Neural progenitor cell (in vitro differentiated cells): ENCODE measurements at regions not wholly inside any gene's neighbourhood (a gene's known extent, or its start where the extent isn't known, plus 50 kb on each side); places are given as distances from the start of the nearest gene placed in this dataset.

Experiments used
- DNase-seq: peaks from one replicate; pipeline ENCODE4 v3.0.0-alpha.2; 2016; ENCODE audit warnings: low spot score
- H2AFZ ChIP-seq: fragments of 200-600 bp; sonication (generic); replicated peaks from 2 replicates; pipeline ENCODE4 v1.6.1; 2016; ENCODE audit warnings: antibody characterized with exemption
- H3F3A ChIP-seq: fragments of 200-600 bp; sonication (generic); 2 replicates; pipeline ENCODE4 v1.6.1; 2016; ENCODE audit warnings: antibody characterized with exemption, low read depth
- H3K27ac ChIP-seq: fragments of 200-600 bp; sonication (generic); 2 replicates; pipeline ENCODE4 v1.5.1; 2016; ENCODE audit warnings: mild to moderate bottlenecking
- H3K27me3 ChIP-seq: fragments of 200-600 bp; sonication (generic); 2 replicates; pipeline ENCODE4 v1.6.1; 2016; ENCODE audit warnings: mild to moderate bottlenecking, moderate library complexity
- H3K36me3 ChIP-seq: fragments of 200-600 bp; sonication (generic); 2 replicates; pipeline ENCODE4 v1.5.1; 2016
- H3K4me1 ChIP-seq: fragments of 200-600 bp; sonication (generic); 2 replicates; pipeline ENCODE4 v1.6.1; 2016; ENCODE audit warnings: mixed run types
- H3K4me2 ChIP-seq: fragments of 200-600 bp; sonication (generic); 2 replicates; pipeline ENCODE4 v1.6.1; 2016
- H3K4me3 ChIP-seq: fragments of 200-600 bp; sonication (generic); 2 replicates; pipeline ENCODE4 v1.5.1; 2016
- H3K79me2 ChIP-seq: fragments of 200-600 bp; sonication (generic); 2 replicates; pipeline ENCODE4 v1.6.1; 2016; ENCODE audit warnings: low read depth
- H3K9ac ChIP-seq: fragments of 200-600 bp; sonication (generic); 2 replicates; pipeline ENCODE4 v1.6.1; 2016
- H3K9me3 ChIP-seq: fragments of 200-600 bp; sonication (generic); 2 replicates; pipeline ENCODE4 v1.5.1; 2016; ENCODE audit warnings: low read depth
- H4K20me1 ChIP-seq: fragments of 200-600 bp; sonication (generic); 2 replicates; pipeline ENCODE4 v1.6.1; 2016; ENCODE audit warnings: low read depth
- H3K27ac Mint-ChIP-seq: 3 replicates; pipeline ENCODE4 v1.8.0; 2021; ENCODE audit warnings: mixed read lengths
- H3K27me3 Mint-ChIP-seq: 2 replicates; pipeline ENCODE4 v1.8.0; 2022; ENCODE audit warnings: low read depth, mild to moderate bottlenecking, inconsistent platforms, moderate library complexity, mixed read lengths; ENCODE audit not compliant: insufficient read depth
- H3K36me3 Mint-ChIP-seq: 3 replicates; pipeline ENCODE4 v1.8.0; 2021; ENCODE audit warnings: mixed read lengths
- H3K4me1 Mint-ChIP-seq: 3 replicates; pipeline ENCODE4 v1.8.0; 2021; ENCODE audit warnings: mixed read lengths
- H3K4me3 Mint-ChIP-seq: 3 replicates; pipeline ENCODE4 v1.8.0; 2021; ENCODE audit warnings: mild to moderate bottlenecking, moderate library complexity, mixed read lengths
- H3K9me3 Mint-ChIP-seq: 3 replicates; pipeline ENCODE4 v1.8.0; 2020; ENCODE audit warnings: mixed read lengths
- EZH2 ChIP-seq: fragments of 200-600 bp; sonication (generic); IDR thresholded peaks from 2 replicates; pipeline ENCODE4 v1.6.1; 2017; ENCODE audit warnings: antibody characterized with exemption, mild to moderate bottlenecking, moderate library complexity
- EZH2phosphoT487 ChIP-seq: fragments of 200-600 bp; sonication (generic); IDR thresholded peaks from 2 replicates; pipeline ENCODE4 v1.6.1; 2017; ENCODE audit warnings: antibody characterized with exemption
- TF ChIP-seq, protein P1 (sequence below): fragments of 200-600 bp; sonication (generic); IDR thresholded peaks from 2 replicates; pipeline ENCODE4 v1.5.1; 2017; ENCODE audit warnings: antibody characterized with exemption, mild to moderate bottlenecking

DNA sequence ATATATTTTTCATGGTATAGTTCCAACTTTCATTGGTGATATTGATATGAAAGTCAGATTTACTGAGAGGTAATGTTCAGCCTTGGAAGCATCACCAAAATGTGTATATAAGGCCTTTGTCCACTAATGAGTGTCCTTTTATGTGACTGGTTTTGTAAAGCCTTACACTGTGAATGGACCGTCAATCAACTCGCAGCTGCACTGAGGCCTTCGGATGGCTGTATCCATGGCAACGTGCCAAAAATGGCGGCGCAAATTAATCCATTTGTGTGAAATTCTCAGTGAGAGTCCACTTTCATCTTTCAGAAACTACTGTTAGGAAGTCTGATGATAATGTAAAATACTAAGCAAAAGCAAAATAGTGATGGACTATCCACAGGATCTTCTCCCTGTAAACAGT lies 131.7 kb downstream of the SPCS3 start:
- H4K20me1 ChIP-seq: no peaks in the 10 kb centered on the region
- peaks cover 1% of the 10 kb centered on the region for H3K27me3 Mint-ChIP-seq
- peak overlapping the region; percentile 85 for H3K27ac Mint-ChIP-seq
- H3F3A ChIP-seq: no peaks in the 10 kb centered on the region
- peak overlapping the region; percentile 53 for H3K4me2 ChIP-seq
- H3K27me3 ChIP-seq: no peaks in the 10 kb centered on the region
- no peaks in the 10 kb centered on the region for H3K79me2 ChIP-seq
- peak overlapping the region; percentile 15 for H3K4me3 Mint-ChIP-seq
- H3K36me3 ChIP-seq: no peaks in the 10 kb centered on the region
- TF ChIP-seq, protein P1, sequence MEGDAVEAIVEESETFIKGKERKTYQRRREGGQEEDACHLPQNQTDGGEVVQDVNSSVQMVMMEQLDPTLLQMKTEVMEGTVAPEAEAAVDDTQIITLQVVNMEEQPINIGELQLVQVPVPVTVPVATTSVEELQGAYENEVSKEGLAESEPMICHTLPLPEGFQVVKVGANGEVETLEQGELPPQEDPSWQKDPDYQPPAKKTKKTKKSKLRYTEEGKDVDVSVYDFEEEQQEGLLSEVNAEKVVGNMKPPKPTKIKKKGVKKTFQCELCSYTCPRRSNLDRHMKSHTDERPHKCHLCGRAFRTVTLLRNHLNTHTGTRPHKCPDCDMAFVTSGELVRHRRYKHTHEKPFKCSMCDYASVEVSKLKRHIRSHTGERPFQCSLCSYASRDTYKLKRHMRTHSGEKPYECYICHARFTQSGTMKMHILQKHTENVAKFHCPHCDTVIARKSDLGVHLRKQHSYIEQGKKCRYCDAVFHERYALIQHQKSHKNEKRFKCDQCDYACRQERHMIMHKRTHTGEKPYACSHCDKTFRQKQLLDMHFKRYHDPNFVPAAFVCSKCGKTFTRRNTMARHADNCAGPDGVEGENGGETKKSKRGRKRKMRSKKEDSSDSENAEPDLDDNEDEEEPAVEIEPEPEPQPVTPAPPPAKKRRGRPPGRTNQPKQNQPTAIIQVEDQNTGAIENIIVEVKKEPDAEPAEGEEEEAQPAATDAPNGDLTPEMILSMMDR: no peak
- no peak for TF ChIP-seq EZH2
- no peak for TF ChIP-seq EZH2phosphoT487
- no peak overlapping the region for H3K9ac ChIP-seq
- peaks cover 3% of the 10 kb centered on the region for H3K36me3 Mint-ChIP-seq
- peaks cover 16% of the 10 kb centered on the region for H3K9me3 Mint-ChIP-seq
- peak; percentile 70 for DNase-seq
- H3K4me3 ChIP-seq: no peak overlapping the region
- H2AFZ ChIP-seq: no peak overlapping the region
- H3K4me1 ChIP-seq: peaks cover 26% of the 10 kb centered on the region
- H3K4me1 Mint-ChIP-seq: peaks cover 36% of the 10 kb centered on the region
- no peaks in the 10 kb centered on the region for H3K9me3 ChIP-seq
- H3K27ac ChIP-seq: no peak overlapping the region

DNA sequence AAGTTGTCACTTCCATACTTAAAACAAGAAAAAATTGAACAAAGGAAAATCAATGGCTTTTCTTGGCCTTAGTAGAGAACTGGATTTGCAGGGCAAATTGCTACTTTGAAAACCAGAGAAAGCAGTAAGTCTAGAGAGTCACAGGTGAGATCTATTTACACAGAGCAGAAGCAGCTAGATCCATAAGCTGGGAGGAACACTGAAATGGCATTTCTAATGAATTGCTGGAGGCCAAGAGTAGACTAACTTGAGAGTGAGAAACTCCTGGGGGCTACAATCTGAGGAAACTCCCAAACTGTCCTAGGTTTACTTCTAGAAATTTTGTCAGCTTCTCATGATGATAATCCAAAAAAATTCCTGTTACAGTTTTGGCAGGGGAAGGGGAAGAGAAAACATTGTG lies 133.3 kb downstream of the SPCS3 start:
- Histone ChIP-seq H3K27ac (no peak overlapping the region), H4K20me1 (no peaks in the 10 kb centered on the region), H3K9me3 (no peaks in the 10 kb centered on the region), H3K79me2 (no peaks in the 10 kb centered on the region), H3K4me1 (peaks cover 26% of the 10 kb centered on the region), H3K4me3 (no peak overlapping the region), H2AFZ (peak overlapping the region; percentile 36), H3K27me3 (no peaks in the 10 kb centered on the region), H3K4me2 (no peak overlapping the region), H3K36me3 (no peaks in the 10 kb centered on the region), H3K9ac (no peak overlapping the region), H3F3A (no peaks in the 10 kb centered on the region)
- peaks cover 2% of the 10 kb centered on the region for H3K27me3 Mint-ChIP-seq
- peaks cover 3% of the 10 kb centered on the region for H3K36me3 Mint-ChIP-seq
- peaks cover 36% of the 10 kb centered on the region for H3K4me1 Mint-ChIP-seq
- no peak overlapping the region for H3K27ac Mint-ChIP-seq
- peaks cover 15% of the 10 kb centered on the region for H3K9me3 Mint-ChIP-seq
- no peak for DNase-seq
- H3K4me3 Mint-ChIP-seq: no peak overlapping the region
- TF ChIP-seq, protein P1: no peak
- TF ChIP-seq EZH2phosphoT487 (no peak), EZH2 (no peak)

DNA sequence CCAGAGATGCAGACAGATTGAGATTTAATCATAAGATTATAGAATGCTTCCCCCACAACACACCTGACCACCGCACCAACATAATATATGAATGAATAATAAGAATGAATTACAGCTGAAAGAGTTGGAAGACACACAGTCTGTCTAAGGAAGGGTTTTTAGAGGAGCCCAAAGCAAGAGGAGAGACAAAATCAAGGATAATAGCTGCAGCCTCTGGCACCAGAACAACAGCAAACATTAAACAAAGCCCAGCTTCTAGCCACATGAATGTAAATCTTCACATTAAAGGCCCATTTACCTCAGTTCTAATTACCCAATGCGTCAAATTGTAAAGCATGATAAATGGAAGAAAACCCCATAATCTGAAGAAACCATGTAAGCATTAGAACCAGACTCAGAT lies 133.9 kb downstream of the SPCS3 start:
- H3K4me3 ChIP-seq: no peak overlapping the region
- no peak overlapping the region for H3K4me2 ChIP-seq
- no peaks in the 10 kb centered on the region for H3K9me3 ChIP-seq
- H3K27me3 Mint-ChIP-seq: peaks cover 2% of the 10 kb centered on the region
- no peak overlapping the region for H3K27ac Mint-ChIP-seq
- H3K36me3 ChIP-seq: no peaks in the 10 kb centered on the region
- DNase-seq: no peak
- no peak overlapping the region for H3K4me3 Mint-ChIP-seq
- H3K27ac ChIP-seq: no peak overlapping the region
- H2AFZ ChIP-seq: peak overlapping the region; percentile 36
- H3K4me1 Mint-ChIP-seq: peaks cover 36% of the 10 kb centered on the region
- peaks cover 26% of the 10 kb centered on the region for H3K4me1 ChIP-seq
- peaks cover 15% of the 10 kb centered on the region for H3K9me3 Mint-ChIP-seq
- H4K20me1 ChIP-seq: no peaks in the 10 kb centered on the region
- TF ChIP-seq EZH2phosphoT487: no peak
- TF ChIP-seq, protein P1: no peak
- no peak for TF ChIP-seq EZH2
- peaks cover 3% of the 10 kb centered on the region for H3K36me3 Mint-ChIP-seq
- no peaks in the 10 kb centered on the region for H3K79me2 ChIP-seq
- no peaks in the 10 kb centered on the region for H3K27me3 ChIP-seq
- H3K9ac ChIP-seq: no peak overlapping the region
- H3F3A ChIP-seq: no peaks in the 10 kb centered on the region
